H54 (cell line): ENCODE measurements at regions not wholly inside any gene's neighbourhood (a gene's known extent, or its start where the extent isn't known, plus 50 kb on each side); places are given as distances from the start of the nearest gene placed in this dataset.

Source experiments
- DNase-seq: peaks from one replicate; pipeline ENCODE4 v3.0.0; 2011; ENCODE audit warnings: low spot score, mixed read lengths; ENCODE audit not compliant: insufficient read length
- FAIRE-seq: peaks from 3 replicates; lab custom pipeline; 2011; peaks lifted over from hg19 to GRCh38; lab: Jason Lieb, UNC
- POLR2A ChIP-seq: IDR thresholded peaks from 2 replicates; pipeline ENCODE4 v1.6.1; 2011; ENCODE audit warnings: low read depth, mild to moderate bottlenecking, low read length

- DNase-seq (no peak), FAIRE-seq (no peak)
- no peak for TF ChIP-seq POLR2A
Measured at GRCh38 chr10:85195596-85195995, 867.2 kb downstream of the CCSER2 start.

DNA sequence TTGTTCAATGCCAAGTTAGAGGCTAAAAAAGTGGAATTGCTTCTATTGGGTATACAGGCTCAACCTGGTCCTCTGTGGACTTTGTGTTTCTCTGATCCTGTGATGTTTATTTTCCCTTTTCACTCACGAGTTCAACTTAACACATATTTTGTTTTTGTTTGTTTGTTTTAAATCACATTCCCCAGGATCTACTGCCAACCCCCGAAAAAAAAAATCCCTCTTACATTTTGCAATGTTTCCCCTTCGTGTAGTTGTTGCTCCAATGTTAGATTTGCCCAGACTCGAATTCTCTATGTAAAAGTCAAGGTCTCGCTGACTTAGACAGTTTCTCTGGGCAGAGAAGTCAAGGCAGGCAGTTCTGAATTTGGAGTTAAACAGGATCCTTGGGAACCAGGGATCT lies 876.4 kb downstream of the CCSER2 start:
- no peak for FAIRE-seq
- no peak for TF ChIP-seq POLR2A
- no peak for DNase-seq

DNA sequence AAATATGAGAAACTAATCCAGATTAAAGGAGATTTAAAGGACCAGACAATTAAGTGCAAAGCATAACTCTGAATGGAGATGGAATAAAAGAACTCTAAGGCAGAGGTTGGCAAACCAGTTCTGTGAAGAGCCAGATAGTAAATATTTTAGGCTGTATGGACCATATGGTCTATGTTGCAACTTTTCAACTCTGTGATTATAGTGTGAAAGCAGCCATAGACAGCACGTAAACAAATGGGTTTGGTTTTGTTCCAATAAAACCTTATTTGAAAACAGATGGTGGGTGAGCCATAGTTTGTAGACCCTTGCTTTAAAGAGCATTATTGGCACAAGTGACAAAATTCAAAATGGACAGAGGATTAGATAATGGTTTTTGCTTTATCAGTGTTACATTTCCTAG lies 884.1 kb downstream of the CCSER2 start:
- TF ChIP-seq POLR2A, result no peak
- FAIRE-seq, result no peak
- no peak for DNase-seq

DNA sequence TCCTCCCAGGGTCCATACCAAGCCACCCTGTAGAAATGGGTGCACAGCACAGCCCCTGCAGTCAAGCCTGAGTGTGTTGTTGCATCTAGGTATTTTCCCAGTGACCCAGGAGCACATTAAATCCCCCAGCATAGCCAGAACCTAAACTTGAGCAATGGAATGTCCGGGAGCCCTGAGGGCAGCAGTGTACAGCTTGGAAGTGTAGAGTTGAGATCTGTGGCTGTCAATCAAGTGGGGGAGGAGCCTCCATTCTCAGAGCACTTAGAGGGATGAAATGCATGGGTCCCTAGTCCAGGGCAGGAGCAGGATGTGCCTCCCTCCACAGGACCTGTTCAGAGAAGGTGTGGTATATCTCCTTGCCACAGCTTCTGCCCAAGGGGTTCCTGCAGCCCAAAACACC lies 885.1 kb downstream of the CCSER2 start:
- DNase-seq (no peak), FAIRE-seq (no peak)
- TF ChIP-seq POLR2A, result no peak

- FAIRE-seq (no peak), DNase-seq (no peak)
- no peak for TF ChIP-seq POLR2A
Measured at GRCh38 chr10:85222300-85222699, 893.9 kb downstream of the CCSER2 start.

GRCh38 chr10:85224366-85224940 lies 896.1 kb downstream of the CCSER2 start:
- no peak for FAIRE-seq
- no peak for DNase-seq
- TF ChIP-seq POLR2A, result no peak

DNA sequence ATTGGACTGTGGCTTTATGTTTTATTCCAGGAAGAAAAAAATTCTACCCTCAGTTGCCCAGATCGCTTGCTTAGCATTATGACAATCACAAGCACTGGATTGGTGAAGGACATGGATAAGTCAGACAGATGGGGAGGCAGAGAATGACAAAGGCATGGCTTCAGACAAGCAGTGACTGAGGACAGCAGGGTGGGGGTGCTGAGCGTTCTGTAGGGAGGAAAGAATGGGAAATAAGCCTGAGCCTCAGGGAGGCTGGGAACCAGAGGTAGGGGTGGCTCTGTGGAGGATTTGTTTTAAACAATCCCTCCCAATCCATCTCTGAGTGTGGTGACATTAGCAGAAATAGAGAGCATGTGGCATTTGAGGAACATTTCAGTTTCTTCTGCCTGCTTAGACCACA lies 896.9 kb downstream of the CCSER2 start:
- FAIRE-seq (no peak), DNase-seq (no peak)
- no peak for TF ChIP-seq POLR2A

GRCh38 chr10:85226596-85226995 lies 898.2 kb downstream of the CCSER2 start:
- no peak for TF ChIP-seq POLR2A
- DNase-seq (no peak), FAIRE-seq (no peak)

DNA sequence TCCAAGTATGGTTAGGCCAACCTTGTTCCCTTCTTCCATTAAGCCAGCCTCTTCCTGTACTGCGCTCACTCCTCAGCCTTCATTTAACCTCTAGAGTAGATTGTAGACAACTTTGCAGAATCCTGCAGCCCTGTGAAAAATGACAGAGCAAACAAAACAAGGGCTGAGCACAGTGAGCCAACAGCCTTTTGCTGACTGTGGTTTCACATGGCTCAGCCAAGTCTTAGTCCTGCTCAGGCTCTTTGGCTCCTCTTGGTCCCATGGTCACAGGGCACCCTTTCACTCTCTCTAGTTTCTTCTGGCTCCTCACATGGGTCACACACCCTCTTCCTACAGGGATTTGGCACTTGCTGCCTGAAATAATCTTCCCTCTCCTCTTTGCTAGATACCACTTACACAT lies 900.3 kb downstream of the CCSER2 start:
- TF ChIP-seq POLR2A, result no peak
- no peak for DNase-seq
- no peak for FAIRE-seq

DNA sequence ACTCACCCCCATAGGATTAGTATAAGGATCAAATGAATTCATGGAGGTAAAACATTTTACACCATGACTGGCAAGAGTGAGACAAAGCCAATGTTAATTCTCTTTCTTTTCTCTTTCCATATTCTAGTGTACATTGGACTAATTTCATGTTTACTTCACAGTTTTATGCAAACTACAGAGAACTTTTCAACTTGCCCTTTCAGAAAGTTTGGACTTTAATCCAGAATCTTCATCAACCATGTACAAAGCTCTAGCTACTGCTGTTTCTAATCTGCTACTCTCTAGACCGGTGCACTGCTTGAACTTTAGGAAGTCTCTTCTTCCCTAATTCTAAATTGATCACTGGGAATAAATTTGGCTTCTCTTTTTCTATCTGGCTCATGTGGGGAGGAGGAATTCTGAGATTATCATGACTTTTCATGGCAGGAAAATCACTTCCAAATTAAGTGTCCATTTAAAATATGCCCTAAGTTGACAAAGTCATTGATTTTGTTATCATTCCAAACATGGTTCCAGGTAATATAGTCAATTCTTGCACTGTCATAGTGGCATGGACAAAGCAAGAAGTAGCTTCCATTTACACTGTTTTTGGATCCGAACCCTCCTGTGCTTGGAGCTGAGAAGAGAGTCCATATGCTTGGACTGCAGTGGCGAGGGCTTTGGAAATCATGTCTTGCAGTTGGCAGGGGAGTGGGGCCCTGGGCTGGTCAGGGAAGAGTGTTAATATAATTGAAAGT lies 903.3 kb downstream of the CCSER2 start:
- no peak for TF ChIP-seq POLR2A
- FAIRE-seq, result no peak
- no peak for DNase-seq

DNA sequence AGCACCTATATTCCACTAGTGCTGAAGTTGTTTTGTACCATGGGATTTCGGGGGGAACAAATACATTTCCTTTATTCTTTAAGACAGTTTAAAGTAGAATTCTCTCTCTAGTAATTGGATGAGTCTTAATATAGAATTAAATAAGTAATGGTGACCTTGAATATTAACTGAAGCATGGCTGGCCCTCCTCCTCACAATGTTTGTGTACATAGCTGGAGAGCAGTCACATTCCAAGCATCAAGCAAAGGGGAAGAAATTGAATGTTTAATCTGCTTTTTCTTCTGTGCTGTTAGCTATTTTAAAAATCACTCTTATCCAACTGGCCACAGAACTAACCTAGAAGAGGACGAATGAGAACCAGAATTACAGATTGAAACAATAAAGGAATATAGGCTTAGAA lies 906.9 kb downstream of the CCSER2 start:
- FAIRE-seq (no peak), DNase-seq (no peak)
- no peak for TF ChIP-seq POLR2A

- no peak for DNase-seq
- no peak for FAIRE-seq
- no peak for TF ChIP-seq POLR2A
Measured at GRCh38 chr10:85238676-85239075, 910.3 kb downstream of the CCSER2 start.

- no peak for TF ChIP-seq POLR2A
- FAIRE-seq (no peak), DNase-seq (no peak)
Measured at GRCh38 chr10:85250304-85250703, 921.9 kb downstream of the CCSER2 start.

DNA sequence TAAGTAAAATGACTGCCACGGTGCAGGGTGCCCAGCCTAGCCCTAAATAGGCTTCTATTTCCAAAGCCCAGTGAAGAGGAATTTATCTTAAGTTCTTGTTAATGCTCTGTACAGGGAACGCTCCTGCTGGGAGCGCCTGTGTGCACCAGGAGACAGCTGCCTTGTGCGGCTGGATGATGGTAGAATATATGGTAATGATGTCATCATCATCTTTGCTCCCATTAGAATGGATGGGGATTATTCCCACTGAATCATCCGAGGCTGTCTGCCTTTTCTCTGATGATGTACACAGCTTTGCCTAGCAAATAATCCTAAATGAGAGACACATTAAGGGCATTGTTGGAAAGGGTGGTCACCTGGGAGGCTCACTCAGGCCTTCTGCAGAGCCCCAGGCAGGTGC lies 928.1 kb downstream of the CCSER2 start:
- no peak for DNase-seq
- TF ChIP-seq POLR2A, result no peak
- FAIRE-seq, result no peak

DNA sequence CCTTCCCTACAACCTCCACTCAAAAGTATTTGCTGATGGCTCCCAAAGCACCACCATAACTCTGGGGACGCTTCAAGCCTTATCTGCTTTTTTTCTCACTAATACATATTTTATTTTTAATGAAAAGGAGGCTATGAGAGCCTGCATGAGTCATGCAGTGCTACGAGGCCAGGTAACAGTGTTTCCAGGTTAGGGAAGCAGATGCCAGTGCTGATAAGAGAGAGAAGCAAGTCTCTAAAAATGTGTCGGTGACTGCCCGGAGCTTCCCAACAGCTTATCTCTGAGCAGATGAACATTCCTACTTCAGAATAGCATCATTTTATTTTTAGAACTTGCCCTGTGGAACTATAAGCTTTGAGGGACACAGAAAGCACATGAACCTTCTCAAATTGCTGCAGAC lies 931.5 kb downstream of the CCSER2 start:
- no peak for TF ChIP-seq POLR2A
- no peak for FAIRE-seq

More for the DNA sequence above, 931.5 kb downstream of the CCSER2 start:
- DNase-seq, result no peak
